ENCODE measurements at regions not wholly inside any gene's neighbourhood (a gene's known extent, or its start where the extent isn't known, plus 50 kb on each side); places are given as distances from the start of the nearest gene placed in this dataset.
"Not testable (repeated sequence)": the region's sequence is repeated elsewhere in the genome, so short reads cannot be mapped to it uniquely, and the experiment has no call there.

DNA sequence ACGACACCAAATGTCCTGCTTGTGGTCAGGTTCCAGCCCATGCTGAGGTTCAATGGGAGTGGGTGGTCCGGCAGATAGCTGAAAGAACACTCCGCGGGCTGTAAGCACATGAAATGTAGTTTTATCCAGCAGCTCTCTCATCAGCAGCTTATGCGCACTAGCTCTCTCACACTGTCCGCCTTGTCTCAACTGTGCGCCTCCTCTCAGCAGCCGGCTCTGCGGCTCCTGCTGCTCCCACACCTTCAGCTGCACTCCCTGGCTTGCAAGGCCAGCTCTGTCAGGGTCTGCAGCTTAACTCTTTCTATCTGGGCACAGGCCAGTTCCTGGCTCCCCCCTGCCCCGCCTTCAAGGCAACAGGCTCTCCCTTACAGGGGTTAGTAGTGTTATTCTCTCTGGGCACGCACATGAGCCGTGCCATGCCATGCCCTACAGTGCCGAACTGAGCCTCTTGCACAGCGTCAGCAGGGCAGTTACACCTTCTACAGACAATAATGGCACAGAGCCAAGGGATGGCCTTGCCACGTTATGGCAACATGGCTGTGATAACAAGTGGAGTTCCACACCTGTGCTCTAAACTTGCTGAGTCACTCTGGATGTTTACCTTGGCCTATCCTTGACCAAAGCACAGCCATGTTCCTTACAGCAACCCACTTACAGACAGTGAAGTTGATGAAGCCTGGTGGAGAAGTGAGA is 84.0 kb upstream of the LRFN2 start:
- DNase-seq: peak; percentile 99

DNA sequence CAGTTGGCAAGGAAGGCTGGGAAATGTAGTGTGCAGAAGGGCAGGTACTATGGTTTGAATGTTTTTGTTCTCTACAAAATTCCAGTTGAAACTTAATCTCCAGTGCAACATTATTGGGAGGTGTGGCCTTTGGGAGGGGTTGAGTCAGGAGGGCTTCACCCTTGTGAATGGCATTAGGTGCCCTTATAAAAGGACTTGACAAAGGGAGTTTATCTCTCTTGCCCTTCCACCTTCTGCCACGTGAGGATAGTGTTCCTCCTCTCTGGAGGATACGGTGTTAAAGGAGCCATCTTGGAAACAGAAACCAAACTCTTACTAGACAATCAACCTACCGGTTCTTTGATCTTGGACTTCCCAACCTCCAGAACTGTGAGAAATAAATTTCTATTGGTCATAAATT is 82.2 kb upstream of the LRFN2 start:
- no peak for DNase-seq

DNA sequence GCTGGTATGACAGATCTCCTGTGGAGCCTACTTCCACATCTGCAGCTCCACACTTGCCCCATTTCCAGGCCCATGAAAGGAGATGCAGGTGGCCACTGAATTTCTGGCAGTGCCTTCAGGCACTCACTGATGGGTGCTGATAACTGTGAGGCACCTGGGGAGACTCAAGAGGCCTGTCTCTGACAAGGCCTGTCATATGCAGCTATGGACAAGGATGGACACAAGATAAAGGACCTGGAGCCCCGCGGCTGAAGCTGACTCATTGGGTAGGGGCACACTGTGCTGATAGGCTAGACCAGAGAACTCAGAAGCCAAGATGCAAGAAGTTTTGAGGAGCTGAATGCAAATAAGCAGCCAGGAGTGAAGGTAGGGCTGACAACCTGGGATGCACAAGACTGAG is 81.0 kb upstream of the LRFN2 start:
- DNase-seq: no peak

DNA sequence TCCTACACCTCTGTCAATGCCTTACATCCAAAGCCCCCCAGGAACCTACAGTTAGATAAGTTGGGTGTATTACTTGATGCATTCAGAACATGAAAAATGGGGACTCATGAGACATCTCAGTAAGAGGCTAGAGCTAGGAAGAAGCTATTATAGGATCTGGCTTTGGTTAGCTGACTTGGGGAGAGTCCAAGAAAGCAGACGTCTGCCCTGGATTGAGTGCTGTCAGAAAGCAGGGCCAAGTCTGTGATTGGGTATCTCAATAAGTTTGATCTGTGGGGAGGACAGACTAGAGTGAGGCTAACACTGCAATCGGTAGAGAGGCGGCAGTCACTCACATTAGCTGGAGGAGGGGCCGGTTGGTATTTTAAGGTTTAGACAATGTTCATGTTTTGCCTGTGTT is 79.4 kb upstream of the LRFN2 start:
- no peak for DNase-seq

DNA sequence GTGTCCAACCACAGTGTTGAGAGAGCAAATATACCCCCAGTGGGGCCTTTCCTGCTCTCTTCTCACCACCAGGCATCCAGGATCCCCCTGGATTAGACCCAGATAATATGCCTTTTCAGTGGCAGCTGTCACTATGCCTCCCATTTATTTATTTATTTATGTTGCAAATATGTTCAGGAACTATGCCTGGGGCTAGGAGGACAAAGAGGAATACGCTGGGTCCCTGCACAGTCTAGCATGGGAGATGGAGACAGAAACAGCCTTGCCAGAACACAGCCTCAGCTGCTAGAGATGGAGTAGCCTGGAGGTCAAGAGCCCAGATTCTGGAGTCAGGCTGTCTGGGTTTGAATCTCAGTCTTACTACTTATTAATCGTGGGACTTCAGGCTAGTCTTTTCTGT is 74.6 kb upstream of the LRFN2 start:
- no peak for DNase-seq

DNA sequence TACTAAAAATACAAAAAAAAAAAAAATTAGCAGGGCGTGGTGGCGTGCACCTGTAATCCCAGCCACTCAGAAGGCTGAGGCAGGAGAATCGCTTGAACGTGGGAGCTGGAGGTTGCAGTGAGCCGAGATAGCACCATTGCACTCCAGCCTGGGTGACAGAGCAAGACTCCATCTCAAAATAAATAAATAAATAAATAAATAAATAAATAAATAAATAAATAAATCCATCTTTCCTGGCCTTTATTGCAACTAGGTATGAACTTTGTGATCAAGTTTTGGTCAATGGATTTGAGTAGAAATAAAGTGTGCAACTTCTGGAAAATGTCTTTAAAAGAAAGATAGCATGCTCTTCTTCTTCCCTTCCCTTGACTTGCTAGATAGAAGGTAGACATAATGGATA is 69.6 kb upstream of the LRFN2 start:
- DNase-seq: not testable (repeated sequence)

DNA sequence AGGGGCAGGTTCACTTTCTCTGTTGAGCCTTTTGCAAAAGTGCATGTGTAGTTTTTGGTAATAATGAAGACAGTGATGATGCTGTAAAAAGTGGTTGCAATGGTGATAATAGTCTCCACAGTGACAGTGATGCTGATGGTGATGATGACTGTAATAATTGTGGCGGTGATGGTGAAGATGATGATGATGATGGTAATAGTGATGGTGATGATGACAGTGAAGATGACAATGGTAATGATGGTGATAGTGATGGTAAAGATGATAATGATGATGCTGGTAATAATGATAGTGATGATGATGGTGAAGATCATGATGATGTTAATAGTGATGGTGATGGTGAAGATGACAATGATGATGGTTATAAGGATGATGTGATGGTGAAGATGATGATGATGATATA is 67.7 kb upstream of the LRFN2 start:
- DNase-seq: no peak

DNA sequence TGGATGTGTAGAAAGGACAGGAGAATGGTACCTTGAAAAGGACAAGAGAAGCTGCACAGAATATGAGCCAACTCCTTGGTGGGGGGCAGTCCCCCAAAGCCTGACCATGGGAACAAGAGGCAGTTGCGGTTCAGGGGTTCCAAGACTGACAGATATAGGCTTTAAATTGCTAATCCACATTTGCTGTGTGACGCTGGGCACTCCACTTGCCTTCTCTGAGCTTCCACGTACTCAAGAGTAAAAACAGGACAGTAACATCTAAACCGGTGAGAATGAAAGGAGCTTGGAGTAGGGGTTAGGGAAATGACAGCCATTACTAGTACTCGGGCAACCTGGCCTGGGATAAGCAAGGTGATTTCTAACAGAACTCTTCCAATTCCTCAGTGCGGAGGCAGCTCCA is 57.9 kb upstream of the LRFN2 start:
- DNase-seq: no peak

DNA sequence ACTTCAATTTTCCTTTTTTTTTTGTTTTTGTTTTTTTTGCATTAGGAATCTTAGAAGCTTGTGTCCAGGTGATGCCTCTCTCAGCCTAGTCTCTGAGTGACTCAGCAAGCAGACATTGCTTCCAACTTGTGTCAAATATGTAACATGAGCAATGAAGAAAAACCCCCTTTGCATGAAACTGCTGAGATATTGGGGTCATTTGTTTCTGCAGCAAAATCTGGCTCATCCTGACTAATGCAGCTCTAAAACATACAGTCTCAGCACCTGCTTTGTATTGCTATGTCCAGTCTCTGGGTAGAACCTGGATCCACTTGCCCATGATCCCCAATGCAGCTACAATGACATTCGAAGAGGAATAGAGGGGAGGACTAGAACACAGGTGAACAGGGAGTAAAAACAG is 55.7 kb upstream of the LRFN2 start:
- DNase-seq: no peak

DNA sequence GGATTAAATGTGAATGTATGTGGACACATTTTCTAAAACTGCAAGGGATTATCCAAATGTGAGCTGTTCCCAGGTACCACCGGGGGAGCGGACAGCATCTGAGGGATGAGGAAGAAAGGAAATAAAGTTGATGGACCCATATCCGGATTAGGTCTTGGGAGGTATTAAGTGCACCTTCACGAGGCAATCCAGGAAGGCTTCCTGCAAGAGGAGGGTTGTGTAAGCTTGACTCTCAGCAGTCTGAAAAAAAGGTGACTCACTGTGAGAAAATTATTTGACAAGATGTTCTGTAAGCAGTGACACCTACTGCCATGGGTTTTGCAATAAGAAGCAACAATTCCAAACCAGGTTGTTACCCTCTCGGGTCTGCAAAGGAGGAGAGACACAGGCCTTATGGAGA is 55.0 kb upstream of the LRFN2 start:
- DNase-seq: no peak

DNA sequence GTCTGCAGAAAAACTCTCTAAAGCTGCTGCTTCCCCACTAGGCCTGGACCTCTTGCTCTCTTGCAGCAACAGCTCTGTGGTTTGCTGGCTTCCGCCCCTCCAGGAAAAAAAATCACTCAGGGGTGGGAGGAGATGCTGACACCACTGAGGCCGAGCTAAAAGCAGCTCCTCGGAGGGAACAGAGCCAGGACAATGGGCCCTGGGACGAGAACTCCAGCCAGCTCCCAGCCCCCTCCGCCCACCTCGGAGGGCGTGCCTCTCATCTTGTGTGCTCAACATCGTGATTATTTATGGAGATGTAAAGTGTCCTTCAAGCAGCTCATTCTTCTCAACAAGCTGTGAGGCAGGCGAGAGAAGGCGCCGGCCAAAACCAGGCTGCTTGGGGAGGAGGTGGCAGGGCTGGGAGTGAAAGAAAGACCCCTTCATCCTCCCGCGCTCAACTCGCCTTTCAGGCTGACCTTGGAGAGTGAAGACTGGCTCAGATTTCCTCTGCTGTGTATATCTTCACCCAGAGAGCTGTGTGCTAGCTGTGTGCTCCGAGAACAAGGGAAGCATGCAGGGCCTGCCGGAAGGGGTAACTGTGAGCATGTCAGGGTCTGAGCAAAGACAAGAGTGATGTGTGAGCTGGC is 53.5 kb upstream of the LRFN2 start:
- no peak for DNase-seq
